ENCODE measurements at regions not wholly inside any gene's neighbourhood (a gene's known extent, or its start where the extent isn't known, plus 50 kb on each side); places are given as distances from the start of the nearest gene placed in this dataset.

DNA sequence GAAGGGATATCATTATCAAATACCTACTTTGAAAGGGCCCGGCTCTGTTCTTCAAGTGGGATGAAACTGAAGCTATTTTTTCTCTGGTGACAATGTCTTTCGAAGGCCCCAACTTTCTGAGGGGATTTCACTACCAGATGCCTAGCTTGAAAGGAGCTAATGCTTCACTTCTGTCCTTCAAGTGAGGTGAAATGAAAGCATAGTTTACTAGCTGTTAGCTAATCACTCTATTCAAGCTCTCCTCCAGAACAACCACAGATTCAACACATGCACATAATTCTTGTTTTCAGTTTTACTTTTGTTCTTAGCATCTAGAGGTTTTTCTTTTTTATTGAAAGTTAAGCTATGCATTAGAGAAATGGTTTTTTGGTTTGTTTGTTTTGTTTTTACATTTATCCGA lies 571.4 kb downstream of the NOVA1 start:
- no peaks in the 10 kb centered on the region for H3K79me2 ChIP-seq (ENCODE audit: insufficient read depth, low read length)
- no peak overlapping the region for H3K9ac ChIP-seq (ENCODE audit: low read length)
- H3K4me1 ChIP-seq (ENCODE audit: control insufficient read depth in 1 of 2, insufficient read depth in 2 of 2, low read length in 2 of 2): no peaks in the 10 kb centered on the region
- H3K36me3 ChIP-seq (ENCODE audit: control insufficient read depth in 1 of 2, insufficient read depth in 2 of 2, low read length in 2 of 2): no peaks in the 10 kb centered on the region
- no peaks in the 10 kb centered on the region for H4K20me1 ChIP-seq (ENCODE audit: insufficient read depth)
- DNase-seq (ENCODE audit: low read depth, low spot score): no peak
- peaks cover 20 to 31% of the 10 kb centered on the region in 2 experiments; a peak in 2 of 4 replicates for H3K9me3 ChIP-seq (ENCODE audit: control insufficient read depth in 1 of 2, insufficient read depth in 1 of 2, low read depth in 1 of 2, low read length in 2 of 2)
- no peak overlapping the region for H3K4me2 ChIP-seq (ENCODE audit: low read length)
- no peak overlapping the region for H3K4me3 ChIP-seq (replicated peaks in 1 of 2; ENCODE audit: low read depth in 1 of 2, low read length in 2 of 2)
- ChIA-PET POLR2A (no interaction called here), RAD21 (ENCODE audit: low non-redundant PET in 1 of 2, low total read pairs in 2 of 2, uncharacterized antibody in 2 of 2, unreplicated experiment in 2 of 2) (no interaction called here), CTCF (no interaction called here)
- intact Hi-C loops (cut with micrococcal nuclease): no loop called here
- TF ChIP-seq, protein P1, sequence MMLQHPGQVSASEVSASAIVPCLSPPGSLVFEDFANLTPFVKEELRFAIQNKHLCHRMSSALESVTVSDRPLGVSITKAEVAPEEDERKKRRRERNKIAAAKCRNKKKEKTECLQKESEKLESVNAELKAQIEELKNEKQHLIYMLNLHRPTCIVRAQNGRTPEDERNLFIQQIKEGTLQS (IDR thresholded peaks at IDR 0.05): no peak
- TF ChIP-seq ZNF274 (IDR thresholded peaks at IDR 0.05; ENCODE audit: low read depth, low read length): no peak
- no peak for TF ChIP-seq POLR2AphosphoS5 (IDR thresholded peaks at IDR 0.05; ENCODE audit: low read depth, low read length)
- TF ChIP-seq ELF1 (IDR thresholded peaks at IDR 0.05; ENCODE audit: borderline replicate concordance, low read depth): no peak
- no peak for TF ChIP-seq EZH2phosphoT487 (IDR thresholded peaks at IDR 0.05; ENCODE audit: borderline replicate concordance)
- TF ChIP-seq, protein P2, sequence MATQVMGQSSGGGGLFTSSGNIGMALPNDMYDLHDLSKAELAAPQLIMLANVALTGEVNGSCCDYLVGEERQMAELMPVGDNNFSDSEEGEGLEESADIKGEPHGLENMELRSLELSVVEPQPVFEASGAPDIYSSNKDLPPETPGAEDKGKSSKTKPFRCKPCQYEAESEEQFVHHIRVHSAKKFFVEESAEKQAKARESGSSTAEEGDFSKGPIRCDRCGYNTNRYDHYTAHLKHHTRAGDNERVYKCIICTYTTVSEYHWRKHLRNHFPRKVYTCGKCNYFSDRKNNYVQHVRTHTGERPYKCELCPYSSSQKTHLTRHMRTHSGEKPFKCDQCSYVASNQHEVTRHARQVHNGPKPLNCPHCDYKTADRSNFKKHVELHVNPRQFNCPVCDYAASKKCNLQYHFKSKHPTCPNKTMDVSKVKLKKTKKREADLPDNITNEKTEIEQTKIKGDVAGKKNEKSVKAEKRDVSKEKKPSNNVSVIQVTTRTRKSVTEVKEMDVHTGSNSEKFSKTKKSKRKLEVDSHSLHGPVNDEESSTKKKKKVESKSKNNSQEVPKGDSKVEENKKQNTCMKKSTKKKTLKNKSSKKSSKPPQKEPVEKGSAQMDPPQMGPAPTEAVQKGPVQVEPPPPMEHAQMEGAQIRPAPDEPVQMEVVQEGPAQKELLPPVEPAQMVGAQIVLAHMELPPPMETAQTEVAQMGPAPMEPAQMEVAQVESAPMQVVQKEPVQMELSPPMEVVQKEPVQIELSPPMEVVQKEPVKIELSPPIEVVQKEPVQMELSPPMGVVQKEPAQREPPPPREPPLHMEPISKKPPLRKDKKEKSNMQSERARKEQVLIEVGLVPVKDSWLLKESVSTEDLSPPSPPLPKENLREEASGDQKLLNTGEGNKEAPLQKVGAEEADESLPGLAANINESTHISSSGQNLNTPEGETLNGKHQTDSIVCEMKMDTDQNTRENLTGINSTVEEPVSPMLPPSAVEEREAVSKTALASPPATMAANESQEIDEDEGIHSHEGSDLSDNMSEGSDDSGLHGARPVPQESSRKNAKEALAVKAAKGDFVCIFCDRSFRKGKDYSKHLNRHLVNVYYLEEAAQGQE (IDR thresholded peaks at IDR 0.05; ENCODE audit: low read depth): no peak
- TF ChIP-seq FOSL1 (IDR thresholded peaks at IDR 0.05; ENCODE audit: low read depth): no peak
- TF ChIP-seq, protein P3, sequence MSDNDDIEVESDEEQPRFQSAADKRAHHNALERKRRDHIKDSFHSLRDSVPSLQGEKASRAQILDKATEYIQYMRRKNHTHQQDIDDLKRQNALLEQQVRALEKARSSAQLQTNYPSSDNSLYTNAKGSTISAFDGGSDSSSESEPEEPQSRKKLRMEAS (IDR thresholded peaks at IDR 0.05): no peak
- TF ChIP-seq CEBPB (IDR thresholded peaks at IDR 0.05; ENCODE audit: low read depth): no peak
- TF ChIP-seq SIN3A (IDR thresholded peaks at IDR 0.05; ENCODE audit: low read depth): no peak
- TF ChIP-seq JUND (IDR thresholded peaks at IDR 0.05): no peak
- no peak for TF ChIP-seq POLR2A (IDR thresholded peaks at IDR 0.05; ENCODE audit: borderline replicate concordance, extremely low read depth, insufficient read depth, insufficient read length)
- no peak for TF ChIP-seq CTCF (IDR thresholded peaks at IDR 0.05 in 2 of 3, conservative IDR thresholded peaks at IDR 0.05 in 1 of 3; ENCODE audit: borderline replicate concordance in 1 of 3, insufficient read depth in 1 of 3, low read depth in 2 of 3, low read length in 2 of 3)
- no peak for TF ChIP-seq RAD21 (IDR thresholded peaks at IDR 0.05; ENCODE audit: low read depth)
- no peak for TF ChIP-seq ZFX (IDR thresholded peaks at IDR 0.05)
- TF ChIP-seq SP1 (IDR thresholded peaks at IDR 0.05; ENCODE audit: low read depth): no peak
- no peak for TF ChIP-seq ZBTB33 (IDR thresholded peaks at IDR 0.05; ENCODE audit: extremely low read depth, insufficient replicate concordance, low read length)
- no peak for TF ChIP-seq TCF7L2 (IDR thresholded peaks at IDR 0.05; ENCODE audit: borderline replicate concordance, extremely low read depth, insufficient read depth, insufficient read length)
- TF ChIP-seq YY1 (IDR thresholded peaks at IDR 0.05; ENCODE audit: extremely low read depth, insufficient replicate concordance, low read depth, low read length): no peak
- H3K27me3 ChIP-seq (ENCODE audit: insufficient read depth, low read length): no peaks in the 10 kb centered on the region
- ATAC-seq: no peak
- no peaks in the 10 kb centered on the region for H3K9me2 ChIP-seq (ENCODE audit: insufficient read depth)
- no peak overlapping the region for H2AFZ ChIP-seq (ENCODE audit: low read depth, low read length, poor library complexity, severe bottlenecking)
- no peak overlapping the region for H3K27ac ChIP-seq (ENCODE audit: low read depth, low read length)
- no TSS peak for BruUV-seq (replicated peaks)

Measured in HCT116 (cell line).